ENCODE measurements at regions not wholly inside any gene's neighbourhood (a gene's known extent, or its start where the extent isn't known, plus 50 kb on each side); places are given as distances from the start of the nearest gene placed in this dataset.

DNA sequence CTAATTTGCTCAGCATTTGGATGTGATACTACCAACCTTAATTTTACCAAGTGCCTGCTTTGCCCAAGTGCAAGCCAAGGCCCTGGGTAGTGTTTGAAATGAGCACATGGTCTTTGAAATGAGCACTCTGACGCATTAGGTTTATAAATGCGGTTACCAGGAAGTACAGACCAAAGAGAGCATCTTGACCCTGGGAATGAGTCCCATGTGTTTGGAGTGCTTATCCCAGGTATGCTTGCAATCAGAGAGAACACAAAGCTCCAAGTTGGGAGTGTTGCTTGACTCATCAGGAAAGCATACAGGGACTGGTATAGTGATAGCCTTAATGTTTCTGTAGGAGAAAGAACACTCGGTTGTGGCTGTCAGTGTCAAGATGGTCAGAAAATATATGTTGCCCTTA lies 203.6 kb upstream of the MAMLD1 start:
- 49% methylated on average over 3 of the region's 3 CpGs for WGBS (ENCODE audit: low lambda C conversion rate)
- Histone ChIP-seq H3K79me2 (ENCODE audit: insufficient read depth) (no peaks in the 10 kb centered on the region), H3K9ac (no peak overlapping the region), H3K36me3 (replicated peaks in 1 of 2; ENCODE audit: control insufficient read depth in 1 of 2, insufficient read depth in 2 of 2, low read length in 1 of 2) (no peaks in the 10 kb centered on the region), H3F3A (replicated peaks; ENCODE audit: insufficient read depth) (no peaks in the 10 kb centered on the region), H3K9me2 (no peaks in the 10 kb centered on the region), H3K4me1 (ENCODE audit: control insufficient read depth in 1 of 2, insufficient read depth in 2 of 2, low read depth in 1 of 2, low read length in 1 of 2) (peaks cover 0 to 35% of the 10 kb centered on the region in 2 experiments; a peak in 2 of 4 replicates), H3K9me3 (no peaks in the 10 kb centered on the region), H3K4me3 (ENCODE audit: low read depth in 2 of 2, low read length in 1 of 2) (no peak overlapping the region), H2AFZ (ENCODE audit: low read depth) (no peak overlapping the region), H3K27ac (ENCODE audit: low read depth in 2 of 2, low read length in 1 of 2) (no peak overlapping the region), H3K4me2 (no peak overlapping the region), H3K27me3 (ENCODE audit: insufficient read depth) (no peaks in the 10 kb centered on the region), H4K20me1 (ENCODE audit: insufficient read depth) (no peaks in the 10 kb centered on the region)
- TF ChIP-seq, protein P1, sequence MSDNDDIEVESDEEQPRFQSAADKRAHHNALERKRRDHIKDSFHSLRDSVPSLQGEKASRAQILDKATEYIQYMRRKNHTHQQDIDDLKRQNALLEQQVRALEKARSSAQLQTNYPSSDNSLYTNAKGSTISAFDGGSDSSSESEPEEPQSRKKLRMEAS (IDR thresholded peaks at IDR 0.05; ENCODE audit: low read depth), result no peak
- TF ChIP-seq NFIC (IDR thresholded peaks at IDR 0.05; ENCODE audit: borderline replicate concordance) (no peak), TAF1 (IDR thresholded peaks at IDR 0.05; ENCODE audit: borderline replicate concordance, low read depth, low read length) (no peak), NRF1 (IDR thresholded peaks at IDR 0.05; ENCODE audit: low read depth, low read length) (no peak), YY1 (IDR thresholded peaks at IDR 0.05; ENCODE audit: low read depth) (no peak), TEAD4 (IDR thresholded peaks at IDR 0.05; ENCODE audit: borderline replicate concordance, insufficient read depth) (no peak), POLR2AphosphoS5 (IDR thresholded peaks at IDR 0.05; ENCODE audit: low read depth, low read length) (no peak), GATA2 (CRISPR knock-in tag; IDR thresholded peaks at IDR 0.05) (no peak), RCOR1 (IDR thresholded peaks at IDR 0.05; ENCODE audit: low read length) (no peak), CTCF (IDR thresholded peaks at IDR 0.05) (no peak), EZH2phosphoT487 (IDR thresholded peaks at IDR 0.05; ENCODE audit: borderline replicate concordance, low read depth) (no peak), FOSL2 (IDR thresholded peaks at IDR 0.05; ENCODE audit: borderline replicate concordance, low read depth) (no peak)
- TF ChIP-seq, protein P2, sequence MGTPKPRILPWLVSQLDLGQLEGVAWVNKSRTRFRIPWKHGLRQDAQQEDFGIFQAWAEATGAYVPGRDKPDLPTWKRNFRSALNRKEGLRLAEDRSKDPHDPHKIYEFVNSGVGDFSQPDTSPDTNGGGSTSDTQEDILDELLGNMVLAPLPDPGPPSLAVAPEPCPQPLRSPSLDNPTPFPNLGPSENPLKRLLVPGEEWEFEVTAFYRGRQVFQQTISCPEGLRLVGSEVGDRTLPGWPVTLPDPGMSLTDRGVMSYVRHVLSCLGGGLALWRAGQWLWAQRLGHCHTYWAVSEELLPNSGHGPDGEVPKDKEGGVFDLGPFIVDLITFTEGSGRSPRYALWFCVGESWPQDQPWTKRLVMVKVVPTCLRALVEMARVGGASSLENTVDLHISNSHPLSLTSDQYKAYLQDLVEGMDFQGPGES (IDR thresholded peaks at IDR 0.05; ENCODE audit: low read depth, low read length), result no peak
- TF ChIP-seq, protein P3, sequence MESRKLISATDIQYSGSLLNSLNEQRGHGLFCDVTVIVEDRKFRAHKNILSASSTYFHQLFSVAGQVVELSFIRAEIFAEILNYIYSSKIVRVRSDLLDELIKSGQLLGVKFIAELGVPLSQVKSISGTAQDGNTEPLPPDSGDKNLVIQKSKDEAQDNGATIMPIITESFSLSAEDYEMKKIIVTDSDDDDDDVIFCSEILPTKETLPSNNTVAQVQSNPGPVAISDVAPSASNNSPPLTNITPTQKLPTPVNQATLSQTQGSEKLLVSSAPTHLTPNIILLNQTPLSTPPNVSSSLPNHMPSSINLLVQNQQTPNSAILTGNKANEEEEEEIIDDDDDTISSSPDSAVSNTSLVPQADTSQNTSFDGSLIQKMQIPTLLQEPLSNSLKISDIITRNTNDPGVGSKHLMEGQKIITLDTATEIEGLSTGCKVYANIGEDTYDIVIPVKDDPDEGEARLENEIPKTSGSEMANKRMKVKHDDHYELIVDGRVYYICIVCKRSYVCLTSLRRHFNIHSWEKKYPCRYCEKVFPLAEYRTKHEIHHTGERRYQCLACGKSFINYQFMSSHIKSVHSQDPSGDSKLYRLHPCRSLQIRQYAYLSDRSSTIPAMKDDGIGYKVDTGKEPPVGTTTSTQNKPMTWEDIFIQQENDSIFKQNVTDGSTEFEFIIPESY (IDR thresholded peaks at IDR 0.05; ENCODE audit: borderline replicate concordance, low read depth), result no peak
- TF ChIP-seq, protein P4, sequence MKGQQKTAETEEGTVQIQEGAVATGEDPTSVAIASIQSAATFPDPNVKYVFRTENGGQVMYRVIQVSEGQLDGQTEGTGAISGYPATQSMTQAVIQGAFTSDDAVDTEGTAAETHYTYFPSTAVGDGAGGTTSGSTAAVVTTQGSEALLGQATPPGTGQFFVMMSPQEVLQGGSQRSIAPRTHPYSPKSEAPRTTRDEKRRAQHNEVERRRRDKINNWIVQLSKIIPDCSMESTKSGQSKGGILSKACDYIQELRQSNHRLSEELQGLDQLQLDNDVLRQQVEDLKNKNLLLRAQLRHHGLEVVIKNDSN (IDR thresholded peaks at IDR 0.05; ENCODE audit: borderline replicate concordance, low read depth), result no peak
- TF ChIP-seq, protein P5, sequence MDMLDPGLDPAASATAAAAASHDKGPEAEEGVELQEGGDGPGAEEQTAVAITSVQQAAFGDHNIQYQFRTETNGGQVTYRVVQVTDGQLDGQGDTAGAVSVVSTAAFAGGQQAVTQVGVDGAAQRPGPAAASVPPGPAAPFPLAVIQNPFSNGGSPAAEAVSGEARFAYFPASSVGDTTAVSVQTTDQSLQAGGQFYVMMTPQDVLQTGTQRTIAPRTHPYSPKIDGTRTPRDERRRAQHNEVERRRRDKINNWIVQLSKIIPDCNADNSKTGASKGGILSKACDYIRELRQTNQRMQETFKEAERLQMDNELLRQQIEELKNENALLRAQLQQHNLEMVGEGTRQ (IDR thresholded peaks at IDR 0.05; ENCODE audit: borderline replicate concordance, low read depth, low read length), result no peak
- DNase-seq, result no peak
- CTCF ChIA-PET, result no interaction called here
- POLR2A ChIA-PET, result no interaction called here
